CD1c-positive myeloid dendritic cell (primary cell): ENCODE measurements at regions not wholly inside any gene's neighbourhood (a gene's known extent, or its start where the extent isn't known, plus 50 kb on each side); places are given as distances from the start of the nearest gene placed in this dataset.
"Not testable (repeated sequence)": the region's sequence is repeated elsewhere in the genome, so short reads cannot be mapped to it uniquely, and the experiment has no call there.

Source experiments
- DNase-seq: peaks from one replicate; pipeline ENCODE4 v3.0.0-alpha.2; 2016; ENCODE audit errors: extremely low spot score

- DNase-seq = no peak
Measured at GRCh38 chr1:229920683-229921082, 146.4 kb upstream of the GALNT2 start.

- no peak for DNase-seq
Measured at GRCh38 chr1:229922249-229922648, 144.8 kb upstream of the GALNT2 start.

GRCh38 chr1:229924639-229925038 is 142.4 kb upstream of the GALNT2 start:
- DNase-seq = no peak

- no peak for DNase-seq
Measured at GRCh38 chr1:229928767-229929166, 138.3 kb upstream of the GALNT2 start.

GRCh38 chr1:229931751-229932150 is 135.3 kb upstream of the GALNT2 start:
- not testable (repeated sequence) for DNase-seq

GRCh38 chr1:229935157-229935556 is 131.9 kb upstream of the GALNT2 start:
- DNase-seq = not testable (repeated sequence)

GRCh38 chr1:229938551-229938950 is 128.5 kb upstream of the GALNT2 start:
- no peak for DNase-seq

GRCh38 chr1:229940684-229941083 is 126.4 kb upstream of the GALNT2 start:
- DNase-seq = no peak

GRCh38 chr1:229941160-229941559 is 125.9 kb upstream of the GALNT2 start:
- DNase-seq = no peak

- no peak for DNase-seq
Measured at GRCh38 chr1:229941831-229942230, 125.2 kb upstream of the GALNT2 start.

- DNase-seq = no peak
Measured at GRCh38 chr1:229942501-229942900, 124.5 kb upstream of the GALNT2 start.

- no peak for DNase-seq
Measured at GRCh38 chr1:229943148-229943714, 123.8 kb upstream of the GALNT2 start.

GRCh38 chr1:229943988-229944743 is 122.9 kb upstream of the GALNT2 start:
- DNase-seq = no peak

GRCh38 chr1:229945795-229946194 is 121.2 kb upstream of the GALNT2 start:
- DNase-seq = no peak

- no peak for DNase-seq
Measured at GRCh38 chr1:229947968-229948367, 119.1 kb upstream of the GALNT2 start.

GRCh38 chr1:229948438-229948837 is 118.6 kb upstream of the GALNT2 start:
- DNase-seq = no peak

- no peak for DNase-seq
Measured at GRCh38 chr1:229949500-229949899, 117.5 kb upstream of the GALNT2 start.

- no peak for DNase-seq
Measured at GRCh38 chr1:229950020-229950419, 117.0 kb upstream of the GALNT2 start.

GRCh38 chr1:229950908-229951307 is 116.1 kb upstream of the GALNT2 start:
- no peak for DNase-seq

- no peak for DNase-seq
Measured at GRCh38 chr1:229951856-229952534, 115.0 kb upstream of the GALNT2 start.

- DNase-seq = no peak
Measured at GRCh38 chr1:229952670-229953520, 114.1 kb upstream of the GALNT2 start.

- DNase-seq = no peak
Measured at GRCh38 chr1:229953736-229954326, 113.2 kb upstream of the GALNT2 start.
